ENCODE measurements at regions not wholly inside any gene's neighbourhood (a gene's known extent, or its start where the extent isn't known, plus 50 kb on each side); places are given as distances from the start of the nearest gene placed in this dataset.

DNA sequence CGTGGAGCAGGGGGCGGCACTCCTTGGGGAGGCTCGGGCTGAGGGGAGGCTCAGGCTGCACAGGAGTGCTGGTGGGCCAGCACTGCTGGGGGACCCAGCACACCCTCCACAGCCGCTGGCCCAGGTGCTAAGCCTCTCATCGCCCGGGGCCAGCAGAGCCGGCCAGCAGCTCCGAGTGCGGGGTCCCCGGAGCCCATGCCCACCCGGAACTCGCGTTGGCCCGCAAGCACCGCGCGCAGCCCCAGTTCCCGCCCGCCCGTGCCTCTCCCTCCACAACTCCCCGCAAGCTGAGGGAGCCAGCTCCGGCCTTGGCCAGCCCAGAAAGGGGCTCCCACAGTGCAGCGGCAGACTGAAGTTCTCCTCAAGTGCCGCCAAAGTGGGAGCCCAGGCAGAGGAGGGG is 2266.8 kb downstream of the LRRC4C start:
- TF ChIP-seq CTCF (IDR thresholded peaks at IDR 0.05; ENCODE audit: insufficient read depth, low read length) (no peak), POLR2AphosphoS5 (IDR thresholded peaks at IDR 0.05; ENCODE audit: low read depth) (no peak), GABPA (IDR thresholded peaks at IDR 0.05; ENCODE audit: low read depth) (no peak)
- TF ChIP-seq, protein P1, sequence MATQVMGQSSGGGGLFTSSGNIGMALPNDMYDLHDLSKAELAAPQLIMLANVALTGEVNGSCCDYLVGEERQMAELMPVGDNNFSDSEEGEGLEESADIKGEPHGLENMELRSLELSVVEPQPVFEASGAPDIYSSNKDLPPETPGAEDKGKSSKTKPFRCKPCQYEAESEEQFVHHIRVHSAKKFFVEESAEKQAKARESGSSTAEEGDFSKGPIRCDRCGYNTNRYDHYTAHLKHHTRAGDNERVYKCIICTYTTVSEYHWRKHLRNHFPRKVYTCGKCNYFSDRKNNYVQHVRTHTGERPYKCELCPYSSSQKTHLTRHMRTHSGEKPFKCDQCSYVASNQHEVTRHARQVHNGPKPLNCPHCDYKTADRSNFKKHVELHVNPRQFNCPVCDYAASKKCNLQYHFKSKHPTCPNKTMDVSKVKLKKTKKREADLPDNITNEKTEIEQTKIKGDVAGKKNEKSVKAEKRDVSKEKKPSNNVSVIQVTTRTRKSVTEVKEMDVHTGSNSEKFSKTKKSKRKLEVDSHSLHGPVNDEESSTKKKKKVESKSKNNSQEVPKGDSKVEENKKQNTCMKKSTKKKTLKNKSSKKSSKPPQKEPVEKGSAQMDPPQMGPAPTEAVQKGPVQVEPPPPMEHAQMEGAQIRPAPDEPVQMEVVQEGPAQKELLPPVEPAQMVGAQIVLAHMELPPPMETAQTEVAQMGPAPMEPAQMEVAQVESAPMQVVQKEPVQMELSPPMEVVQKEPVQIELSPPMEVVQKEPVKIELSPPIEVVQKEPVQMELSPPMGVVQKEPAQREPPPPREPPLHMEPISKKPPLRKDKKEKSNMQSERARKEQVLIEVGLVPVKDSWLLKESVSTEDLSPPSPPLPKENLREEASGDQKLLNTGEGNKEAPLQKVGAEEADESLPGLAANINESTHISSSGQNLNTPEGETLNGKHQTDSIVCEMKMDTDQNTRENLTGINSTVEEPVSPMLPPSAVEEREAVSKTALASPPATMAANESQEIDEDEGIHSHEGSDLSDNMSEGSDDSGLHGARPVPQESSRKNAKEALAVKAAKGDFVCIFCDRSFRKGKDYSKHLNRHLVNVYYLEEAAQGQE (IDR thresholded peaks at IDR 0.05; ENCODE audit: insufficient replicate concordance, low read depth), result no peak

Data from HL-60 (cell line).